ENCODE measurements at regions not wholly inside any gene's neighbourhood (a gene's known extent, or its start where the extent isn't known, plus 50 kb on each side); places are given as distances from the start of the nearest gene placed in this dataset.

GRCh38 chr12:88435334-88436076, 144.8 kb downstream of the KITLG start:
- CTCF ChIA-PET (ENCODE audit: low intra/inter-chr PET ratio, low total read pairs) = no interaction called here
- no peak for DNase-seq (ENCODE audit: low spot score)
- Histone ChIP-seq H3K4me1 (ENCODE audit: insufficient read depth, low read length) (peaks cover 21% of the 10 kb centered on the region; the same call in 1 of the 2 replicates), H3K4me3 (replicated peaks in 1 of 3; ENCODE audit: insufficient read depth in 1 of 3, low read depth in 2 of 3, low read length in 3 of 3) (no peak overlapping the region), H3K27me3 (ENCODE audit: control insufficient read depth in 1 of 2, insufficient read depth in 2 of 2, low read length in 2 of 2) (no peaks in the 10 kb centered on the region), H3K27ac (ENCODE audit: extremely low read length, insufficient read depth, low read length) (no peak overlapping the region), H3K4me2 (ENCODE audit: low read depth, low read length) (no peak overlapping the region), H3K36me3 (replicated peaks in 1 of 2; ENCODE audit: control insufficient read depth in 1 of 2, insufficient read depth in 2 of 2, low read length in 2 of 2) (no peaks in the 10 kb centered on the region), H3K9me3 (ENCODE audit: low read length) (no peaks in the 10 kb centered on the region), H4K20me1 (ENCODE audit: insufficient read depth, low read length) (no peaks in the 10 kb centered on the region), H3K9ac (ENCODE audit: insufficient read depth, low read depth, low read length) (no peak overlapping the region), H2AFZ (ENCODE audit: low read length) (no peak overlapping the region), H3K79me2 (ENCODE audit: insufficient read depth, low read length) (no peaks in the 10 kb centered on the region)
- TF ChIP-seq MXD1 (CRISPR knock-in tag; IDR thresholded peaks at IDR 0.05) (no peak), SMARCC2 (IDR thresholded peaks at IDR 0.05) (no peak), ZNF362 (CRISPR knock-in tag; IDR thresholded peaks at IDR 0.05; ENCODE audit: borderline replicate concordance) (no peak), ZMYM2 (CRISPR knock-in tag; IDR thresholded peaks at IDR 0.05) (no peak), E2F1 (CRISPR knock-in tag; IDR thresholded peaks at IDR 0.05) (no peak), RXRB (CRISPR knock-in tag; IDR thresholded peaks at IDR 0.05; ENCODE audit: borderline replicate concordance) (no peak), ZSCAN9 (CRISPR knock-in tag; IDR thresholded peaks at IDR 0.05; ENCODE audit: borderline replicate concordance) (no peak), ZNF841 (CRISPR knock-in tag; IDR thresholded peaks at IDR 0.05; ENCODE audit: borderline replicate concordance) (no peak), FOXA3 (CRISPR knock-in tag; IDR thresholded peaks at IDR 0.05) (no peak), NFIB (CRISPR knock-in tag; IDR thresholded peaks at IDR 0.05; ENCODE audit: borderline replicate concordance) (no peak)
- TF ChIP-seq, protein P1, sequence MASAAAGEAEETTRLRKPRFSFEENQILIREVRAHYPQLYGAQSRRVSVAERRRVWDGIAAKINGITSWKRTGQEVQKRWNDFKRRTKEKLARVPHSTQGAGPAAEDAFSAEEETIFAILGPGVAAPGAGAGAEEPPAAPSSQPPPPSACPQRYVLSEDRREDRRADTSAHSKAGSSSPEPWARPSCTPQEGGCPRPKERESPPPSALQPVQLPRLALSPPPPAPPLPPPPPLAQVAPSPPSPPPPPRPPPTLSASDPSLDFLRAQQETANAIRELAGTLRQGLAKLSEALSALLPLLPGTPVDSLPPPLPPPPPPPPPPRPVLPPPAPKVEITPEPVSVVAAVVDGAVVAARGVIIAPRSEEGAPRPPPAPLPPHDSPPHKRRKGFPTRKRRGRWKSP (CRISPR knock-in tag; IDR thresholded peaks at IDR 0.05) = no peak
- no peak for FAIRE-seq
- ATAC-seq = no peak
- BruUV-seq (replicated peaks) = no TSS peak
- POLR2A ChIA-PET = no interaction called here
- in situ Hi-C loops (cut with HindIII; ENCODE audit: extremely low pct_ligation_motif_present, low pct_unique_long_range_greater_than_20kb) = no loop called here
- intact Hi-C loops (cut with micrococcal nuclease; ENCODE audit: unreplicated experiment) = no loop called here
- 53% methylated on average over 4 of the region's 4 CpGs for WGBS (ENCODE audit: low lambda C conversion rate)
